K562 (cell line): ENCODE measurements at regions not wholly inside any gene's neighbourhood (a gene's known extent, or its start where the extent isn't known, plus 50 kb on each side); places are given as distances from the start of the nearest gene placed in this dataset.

Experiments used
- ARID2 ChIP-seq: fragments of 450-650 bp; IDR thresholded peaks from 2 replicates; pipeline ENCODE4 v1.6.1; 2017; ENCODE audit warnings: antibody characterized with exemption, mild to moderate bottlenecking
- CEBPB ChIP-seq: fragments of 450-650 bp; IDR thresholded peaks from 2 replicates; pipeline ENCODE4 v1.6.1; 2016; ENCODE audit warnings: missing genetic modification characterization, missing compliant biosample characterization
- DNMT1 ChIP-seq: fragments of 450-650 bp; IDR thresholded peaks from 2 replicates; pipeline ENCODE4 v1.6.1; 2016; ENCODE audit warnings: antibody characterized with exemption, mild to moderate bottlenecking
- HNRNPH1 ChIP-seq: fragments of 200-400 bp; formaldehyde crosslinking; optimal IDR thresholded peaks from 2 replicates; pipeline ENCODE3; 2017; ENCODE audit warnings: low read depth, mild to moderate bottlenecking, low read length, moderate library complexity
- JUNB ChIP-seq: fragments of 450-650 bp; formaldehyde crosslinking; conservative IDR thresholded peaks from 2 replicates; pipeline ENCODE4 v1.4.0; 2020; ENCODE audit warnings: mild to moderate bottlenecking
- PHTF2 ChIP-seq: fragments of 250-450 bp; sonication (Bioruptor Pico); IDR thresholded peaks from 2 replicates; pipeline ENCODE4 v1.5.0; 2021; ENCODE audit warnings: mild to moderate bottlenecking
- RFX1 ChIP-seq: fragments of 450-650 bp; IDR thresholded peaks from 2 replicates; pipeline ENCODE4 v1.6.1; 2016; ENCODE audit warnings: mild to moderate bottlenecking, moderate library complexity
- SMARCC2 ChIP-seq: fragments of 450-650 bp; IDR thresholded peaks from 2 replicates; pipeline ENCODE4 v1.6.1; 2017; ENCODE audit warnings: antibody characterized with exemption, moderate library complexity, mild to moderate bottlenecking, low read depth
- TCF7 ChIP-seq: sonication (generic); IDR thresholded peaks from 2 replicates; pipeline ENCODE4 v1.6.1; 2016; ENCODE audit warnings: antibody characterized with exemption, borderline replicate concordance
- ZC3H4 ChIP-seq: sonication (generic); formaldehyde crosslinking; IDR thresholded peaks from 2 replicates; pipeline ENCODE4 v1.9.0; 2021; ENCODE audit warnings: missing genetic modification reagents, borderline replicate concordance
- ZNF41 ChIP-seq: fragments of 250-450 bp; sonication (Bioruptor Pico); conservative IDR thresholded peaks from 2 replicates; pipeline ENCODE4 v1.4.0; 2020; ENCODE audit warnings: mild to moderate bottlenecking
- TF ChIP-seq, protein P1 (sequence below): fragments of 250-450 bp; sonication (Bioruptor Pico); IDR thresholded peaks from 2 replicates; pipeline ENCODE4 v1.5.0; 2020; ENCODE audit warnings: mild to moderate bottlenecking, borderline replicate concordance
- TF ChIP-seq, protein P2 (sequence below): sonication (generic); formaldehyde crosslinking; IDR thresholded peaks from 2 replicates; pipeline ENCODE4 v1.4.0; 2020; ENCODE audit warnings: mild to moderate bottlenecking, missing genetic modification reagents
- TF ChIP-seq, protein P3 (sequence below), 2 experiments: fragments of 200-800 bp in 1 of 2; sonication (Bioruptor generic) in 1 of 2; sonication (generic) in 1 of 2; formaldehyde crosslinking in 1 of 2; IDR thresholded peaks in 1 of 2; conservative IDR thresholded peaks in 1 of 2; 2 replicates each; pipeline versions ENCODE4 v1.5.0 to v1.6.1; 2016 to 2020; ENCODE audit warnings: missing compliant biosample characterization in 1 of 2, missing genetic modification characterization in 1 of 2, missing genetic modification reagents in 1 of 2
- TF ChIP-seq, protein P4 (sequence below): fragments of 250-450 bp; sonication (Bioruptor Pico); IDR thresholded peaks from 2 replicates; pipeline ENCODE4 v1.5.0; 2021
- TF ChIP-seq, protein P5 (sequence below), 2 experiments: fragments of 450-650 bp; IDR thresholded peaks; 2 replicates each; pipeline ENCODE4 v1.6.1; 2018; ENCODE audit warnings: mild to moderate bottlenecking in 2 of 2, low read depth in 1 of 2; ENCODE audit not compliant: partially characterized antibody in 2 of 2

DNA sequence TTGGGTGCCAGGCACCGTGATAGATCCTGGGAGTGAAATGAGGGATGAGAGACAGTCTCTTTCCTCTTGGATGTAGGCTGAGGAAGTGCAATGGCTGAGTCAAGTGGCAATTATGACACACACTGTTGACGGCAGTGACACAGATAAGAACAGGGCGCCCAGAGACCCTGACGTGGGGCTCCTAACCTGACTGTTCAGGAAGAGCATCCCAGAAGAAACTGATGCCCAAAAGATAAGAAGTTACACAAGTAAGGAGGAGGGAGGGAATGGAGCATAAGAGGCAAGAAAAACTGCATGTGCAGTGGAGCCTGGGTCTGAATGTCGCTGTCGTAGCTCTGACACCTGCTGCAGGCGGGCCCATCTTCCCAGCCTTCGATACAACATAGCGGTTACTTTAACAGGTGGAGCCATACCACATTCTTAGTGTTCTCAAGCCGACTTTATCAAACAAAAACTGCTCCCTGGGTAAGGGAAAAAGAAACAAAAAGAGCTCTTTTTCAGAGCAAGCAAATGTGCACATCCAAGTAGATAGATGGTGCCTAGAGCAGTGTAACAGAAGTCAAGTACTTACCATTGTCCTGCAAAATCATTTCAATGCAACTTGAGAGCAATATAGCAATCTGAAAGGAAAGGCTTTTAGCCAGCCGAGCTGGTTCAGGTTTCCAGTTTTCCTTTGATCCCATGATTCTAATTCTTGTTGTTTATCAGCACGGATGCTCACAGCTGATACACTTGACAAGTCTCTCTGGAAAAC, 463.9 kb upstream of the JARID2 start (continued):
- TF ChIP-seq, protein P1, sequence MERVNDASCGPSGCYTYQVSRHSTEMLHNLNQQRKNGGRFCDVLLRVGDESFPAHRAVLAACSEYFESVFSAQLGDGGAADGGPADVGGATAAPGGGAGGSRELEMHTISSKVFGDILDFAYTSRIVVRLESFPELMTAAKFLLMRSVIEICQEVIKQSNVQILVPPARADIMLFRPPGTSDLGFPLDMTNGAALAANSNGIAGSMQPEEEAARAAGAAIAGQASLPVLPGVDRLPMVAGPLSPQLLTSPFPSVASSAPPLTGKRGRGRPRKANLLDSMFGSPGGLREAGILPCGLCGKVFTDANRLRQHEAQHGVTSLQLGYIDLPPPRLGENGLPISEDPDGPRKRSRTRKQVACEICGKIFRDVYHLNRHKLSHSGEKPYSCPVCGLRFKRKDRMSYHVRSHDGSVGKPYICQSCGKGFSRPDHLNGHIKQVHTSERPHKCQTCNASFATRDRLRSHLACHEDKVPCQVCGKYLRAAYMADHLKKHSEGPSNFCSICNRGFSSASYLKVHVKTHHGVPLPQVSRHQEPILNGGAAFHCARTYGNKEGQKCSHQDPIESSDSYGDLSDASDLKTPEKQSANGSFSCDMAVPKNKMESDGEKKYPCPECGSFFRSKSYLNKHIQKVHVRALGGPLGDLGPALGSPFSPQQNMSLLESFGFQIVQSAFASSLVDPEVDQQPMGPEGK (CRISPR knock-in tag) = no peak
- TF ChIP-seq PHTF2 (CRISPR knock-in tag) = no peak
- peak; percentile 66 for TF ChIP-seq SMARCC2
- no peak for TF ChIP-seq RFX1
- no peak for TF ChIP-seq DNMT1
- TF ChIP-seq, protein P2, sequence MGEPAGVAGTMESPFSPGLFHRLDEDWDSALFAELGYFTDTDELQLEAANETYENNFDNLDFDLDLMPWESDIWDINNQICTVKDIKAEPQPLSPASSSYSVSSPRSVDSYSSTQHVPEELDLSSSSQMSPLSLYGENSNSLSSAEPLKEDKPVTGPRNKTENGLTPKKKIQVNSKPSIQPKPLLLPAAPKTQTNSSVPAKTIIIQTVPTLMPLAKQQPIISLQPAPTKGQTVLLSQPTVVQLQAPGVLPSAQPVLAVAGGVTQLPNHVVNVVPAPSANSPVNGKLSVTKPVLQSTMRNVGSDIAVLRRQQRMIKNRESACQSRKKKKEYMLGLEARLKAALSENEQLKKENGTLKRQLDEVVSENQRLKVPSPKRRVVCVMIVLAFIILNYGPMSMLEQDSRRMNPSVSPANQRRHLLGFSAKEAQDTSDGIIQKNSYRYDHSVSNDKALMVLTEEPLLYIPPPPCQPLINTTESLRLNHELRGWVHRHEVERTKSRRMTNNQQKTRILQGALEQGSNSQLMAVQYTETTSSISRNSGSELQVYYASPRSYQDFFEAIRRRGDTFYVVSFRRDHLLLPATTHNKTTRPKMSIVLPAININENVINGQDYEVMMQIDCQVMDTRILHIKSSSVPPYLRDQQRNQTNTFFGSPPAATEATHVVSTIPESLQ (CRISPR knock-in tag) = no peak
- TF ChIP-seq TCF7 = no peak
- TF ChIP-seq CEBPB (tag) = peak; percentile 22; the same call in 1 of the 2 replicates
- TF ChIP-seq, protein P3, sequence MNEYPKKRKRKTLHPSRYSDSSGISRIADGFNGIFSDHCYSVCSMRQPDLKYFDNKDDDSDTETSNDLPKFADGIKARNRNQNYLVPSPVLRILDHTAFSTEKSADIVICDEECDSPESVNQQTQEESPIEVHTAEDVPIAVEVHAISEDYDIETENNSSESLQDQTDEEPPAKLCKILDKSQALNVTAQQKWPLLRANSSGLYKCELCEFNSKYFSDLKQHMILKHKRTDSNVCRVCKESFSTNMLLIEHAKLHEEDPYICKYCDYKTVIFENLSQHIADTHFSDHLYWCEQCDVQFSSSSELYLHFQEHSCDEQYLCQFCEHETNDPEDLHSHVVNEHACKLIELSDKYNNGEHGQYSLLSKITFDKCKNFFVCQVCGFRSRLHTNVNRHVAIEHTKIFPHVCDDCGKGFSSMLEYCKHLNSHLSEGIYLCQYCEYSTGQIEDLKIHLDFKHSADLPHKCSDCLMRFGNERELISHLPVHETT (CRISPR knock-in tag; conservative IDR thresholded peaks at IDR 0.05 in 1 of 2, IDR thresholded peaks at IDR 0.05 in 1 of 2) = 0 out of 4 replicates have a peak, but pooled peaks of 1 of the 2 experiments have one; percentile 37
- TF ChIP-seq, protein P4, sequence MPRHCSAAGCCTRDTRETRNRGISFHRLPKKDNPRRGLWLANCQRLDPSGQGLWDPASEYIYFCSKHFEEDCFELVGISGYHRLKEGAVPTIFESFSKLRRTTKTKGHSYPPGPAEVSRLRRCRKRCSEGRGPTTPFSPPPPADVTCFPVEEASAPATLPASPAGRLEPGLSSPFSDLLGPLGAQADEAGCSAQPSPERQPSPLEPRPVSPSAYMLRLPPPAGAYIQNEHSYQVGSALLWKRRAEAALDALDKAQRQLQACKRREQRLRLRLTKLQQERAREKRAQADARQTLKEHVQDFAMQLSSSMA (CRISPR knock-in tag) = no peak
- no peak for TF ChIP-seq HNRNPH1
- TF ChIP-seq ZC3H4 (CRISPR knock-in tag) = no peak
- TF ChIP-seq JUNB (CRISPR knock-in tag) = no peak
- no peak for TF ChIP-seq ZNF41 (CRISPR knock-in tag)
- TF ChIP-seq ARID2 = no peak
- TF ChIP-seq, protein P5, sequence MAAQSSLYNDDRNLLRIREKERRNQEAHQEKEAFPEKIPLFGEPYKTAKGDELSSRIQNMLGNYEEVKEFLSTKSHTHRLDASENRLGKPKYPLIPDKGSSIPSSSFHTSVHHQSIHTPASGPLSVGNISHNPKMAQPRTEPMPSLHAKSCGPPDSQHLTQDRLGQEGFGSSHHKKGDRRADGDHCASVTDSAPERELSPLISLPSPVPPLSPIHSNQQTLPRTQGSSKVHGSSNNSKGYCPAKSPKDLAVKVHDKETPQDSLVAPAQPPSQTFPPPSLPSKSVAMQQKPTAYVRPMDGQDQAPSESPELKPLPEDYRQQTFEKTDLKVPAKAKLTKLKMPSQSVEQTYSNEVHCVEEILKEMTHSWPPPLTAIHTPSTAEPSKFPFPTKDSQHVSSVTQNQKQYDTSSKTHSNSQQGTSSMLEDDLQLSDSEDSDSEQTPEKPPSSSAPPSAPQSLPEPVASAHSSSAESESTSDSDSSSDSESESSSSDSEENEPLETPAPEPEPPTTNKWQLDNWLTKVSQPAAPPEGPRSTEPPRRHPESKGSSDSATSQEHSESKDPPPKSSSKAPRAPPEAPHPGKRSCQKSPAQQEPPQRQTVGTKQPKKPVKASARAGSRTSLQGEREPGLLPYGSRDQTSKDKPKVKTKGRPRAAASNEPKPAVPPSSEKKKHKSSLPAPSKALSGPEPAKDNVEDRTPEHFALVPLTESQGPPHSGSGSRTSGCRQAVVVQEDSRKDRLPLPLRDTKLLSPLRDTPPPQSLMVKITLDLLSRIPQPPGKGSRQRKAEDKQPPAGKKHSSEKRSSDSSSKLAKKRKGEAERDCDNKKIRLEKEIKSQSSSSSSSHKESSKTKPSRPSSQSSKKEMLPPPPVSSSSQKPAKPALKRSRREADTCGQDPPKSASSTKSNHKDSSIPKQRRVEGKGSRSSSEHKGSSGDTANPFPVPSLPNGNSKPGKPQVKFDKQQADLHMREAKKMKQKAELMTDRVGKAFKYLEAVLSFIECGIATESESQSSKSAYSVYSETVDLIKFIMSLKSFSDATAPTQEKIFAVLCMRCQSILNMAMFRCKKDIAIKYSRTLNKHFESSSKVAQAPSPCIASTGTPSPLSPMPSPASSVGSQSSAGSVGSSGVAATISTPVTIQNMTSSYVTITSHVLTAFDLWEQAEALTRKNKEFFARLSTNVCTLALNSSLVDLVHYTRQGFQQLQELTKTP (IDR thresholded peaks at IDR 0.05; ENCODE audit: low read depth in 1 of 2, partially characterized antibody in 2 of 2) = peak in 1 of 2 experiments; percentile 29
